Left lung (tissue), 4 donors: ENCODE measurements at regions not wholly inside any gene's neighbourhood (a gene's known extent, or its start where the extent isn't known, plus 50 kb on each side); places are given as distances from the start of the nearest gene placed in this dataset.

Experiments used
- ATAC-seq: fragments of 200-7000 bp; cut with Tn5 transposase; one replicate; pipeline ENCODE4 v1.9.1; 2020; ENCODE audit warnings: moderate library complexity
- DNase-seq, 4 donors: peaks; one replicate each; pipeline ENCODE4 v3.0.0-alpha.2; 2013 to 2020
- H3K27ac ChIP-seq, 2 donors: fragments of 200-600 bp; sonication (generic) in 1 of 2; one replicate each; pipeline versions ENCODE4 v1.5.0 to v1.8.0; 2020 to 2021
- H3K27me3 ChIP-seq, 2 donors: fragments of 200-600 bp; sonication (generic) in 1 of 2; one replicate each; pipeline versions ENCODE4 v1.5.0 to v1.8.0; 2020 to 2021
- H3K36me3 ChIP-seq, 2 donors: fragments of 200-600 bp; sonication (generic) in 1 of 2; one replicate each; pipeline versions ENCODE4 v1.5.0 to v1.8.0; 2020 to 2021
- H3K4me1 ChIP-seq, 2 donors: fragments of 200-600 bp; one replicate each; pipeline ENCODE4 v1.8.0; 2021
- H3K4me3 ChIP-seq, 2 donors: fragments of 200-600 bp; sonication (generic) in 1 of 2; one replicate each; pipeline versions ENCODE4 v1.5.0 to v1.8.0; 2020 to 2021; ENCODE audit warnings: mild to moderate bottlenecking in 1 of 2
- H3K9me3 ChIP-seq, 2 donors: fragments of 200-600 bp; sonication (generic) in 1 of 2; one replicate each; pipeline versions ENCODE4 v1.5.0 to v1.8.0; 2020 to 2021
- intact Hi-C, 2 donors: fragments of 100-400 bp; cut with DNase I; formaldehyde crosslinking; loops; one replicate each; pipeline versions ENCODE4 v1.11.2 to v1.14.2; 2022
- microRNA-seq, 2 donors: library from miRNA; unstranded; fragments of <30 nt; microRNA quantifications; one replicate each; pipeline ENCODE4, GENCODE V29; 2019
- TF ChIP-seq, protein P1 (sequence below), 2 donors: fragments of 200-600 bp; sonication (generic) in 1 of 2; IDR thresholded peaks; one replicate each; pipeline versions ENCODE4 v1.5.0 to v1.8.0; 2021; ENCODE audit warnings: antibody characterized with exemption in 2 of 2
- donor health status: DM: no; HTN: yes; CAD: no.
- donor health status: DM: no; HTN: no; CAD: no.

DNA sequence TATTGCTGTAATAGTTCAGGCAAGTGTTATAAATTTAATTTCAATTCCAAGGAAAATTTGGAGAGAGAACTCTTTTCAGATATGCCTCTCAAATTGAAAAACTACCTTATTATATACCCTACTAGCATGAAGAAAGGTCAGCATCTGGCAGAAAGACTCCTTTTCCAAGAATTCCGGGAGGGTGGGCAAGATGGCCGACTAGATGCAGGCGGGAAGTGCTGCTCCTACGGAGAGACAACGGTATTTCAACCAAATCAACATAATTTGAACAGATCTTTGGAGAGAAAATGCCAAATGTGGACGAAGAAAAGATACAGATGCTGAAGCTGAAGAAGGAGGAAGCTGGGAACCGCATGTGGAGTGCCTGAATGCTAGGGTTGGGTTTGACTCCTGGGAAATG is 53.8 kb upstream of the INTU start:
- H3K27me3 ChIP-seq, result no peaks in the 10 kb centered on the region
- no peaks in the 10 kb centered on the region for H3K36me3 ChIP-seq
- no peak overlapping the region for H3K27ac ChIP-seq
- no peak overlapping the region for H3K4me3 ChIP-seq
- intact Hi-C loops, result no loop called here
- H3K9me3 ChIP-seq, result no peaks in the 10 kb centered on the region
- no peak for DNase-seq
- H3K4me1 ChIP-seq, result no peaks in the 10 kb centered on the region
- ATAC-seq, result no peak
- TF ChIP-seq, protein P1, sequence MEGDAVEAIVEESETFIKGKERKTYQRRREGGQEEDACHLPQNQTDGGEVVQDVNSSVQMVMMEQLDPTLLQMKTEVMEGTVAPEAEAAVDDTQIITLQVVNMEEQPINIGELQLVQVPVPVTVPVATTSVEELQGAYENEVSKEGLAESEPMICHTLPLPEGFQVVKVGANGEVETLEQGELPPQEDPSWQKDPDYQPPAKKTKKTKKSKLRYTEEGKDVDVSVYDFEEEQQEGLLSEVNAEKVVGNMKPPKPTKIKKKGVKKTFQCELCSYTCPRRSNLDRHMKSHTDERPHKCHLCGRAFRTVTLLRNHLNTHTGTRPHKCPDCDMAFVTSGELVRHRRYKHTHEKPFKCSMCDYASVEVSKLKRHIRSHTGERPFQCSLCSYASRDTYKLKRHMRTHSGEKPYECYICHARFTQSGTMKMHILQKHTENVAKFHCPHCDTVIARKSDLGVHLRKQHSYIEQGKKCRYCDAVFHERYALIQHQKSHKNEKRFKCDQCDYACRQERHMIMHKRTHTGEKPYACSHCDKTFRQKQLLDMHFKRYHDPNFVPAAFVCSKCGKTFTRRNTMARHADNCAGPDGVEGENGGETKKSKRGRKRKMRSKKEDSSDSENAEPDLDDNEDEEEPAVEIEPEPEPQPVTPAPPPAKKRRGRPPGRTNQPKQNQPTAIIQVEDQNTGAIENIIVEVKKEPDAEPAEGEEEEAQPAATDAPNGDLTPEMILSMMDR (IDR thresholded peaks at IDR 0.05), result no peak

DNA sequence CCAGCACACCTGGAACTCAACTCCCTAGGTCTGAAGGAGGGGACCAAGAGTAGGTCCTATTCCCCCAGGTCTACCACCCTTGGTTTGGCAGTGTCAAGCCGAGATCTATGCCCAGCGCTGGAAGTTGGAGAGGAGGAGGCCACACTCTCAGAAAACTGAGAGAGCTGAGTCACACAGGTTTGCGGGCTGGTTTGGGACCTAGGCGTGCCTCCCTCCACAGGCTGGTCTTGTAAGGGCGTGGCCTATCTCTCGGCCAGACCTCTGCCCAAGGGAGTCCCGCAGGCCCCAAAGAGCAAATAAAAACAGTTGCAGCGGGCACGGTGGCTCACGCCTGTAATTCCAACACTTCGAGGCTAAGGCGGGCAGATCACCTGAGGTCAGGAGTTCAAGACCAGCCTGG is 52.9 kb upstream of the INTU start:
- DNase-seq (no peak), ATAC-seq (no peak)
- intact Hi-C loops, result no loop called here
- TF ChIP-seq, protein P1 (IDR thresholded peaks at IDR 0.05), result no peak
- no peaks in the 10 kb centered on the region for H3K36me3 ChIP-seq
- no peaks in the 10 kb centered on the region for H3K4me1 ChIP-seq
- H3K27me3 ChIP-seq, result no peaks in the 10 kb centered on the region
- H3K27ac ChIP-seq, result no peak overlapping the region
- no peak overlapping the region for H3K4me3 ChIP-seq
- H3K9me3 ChIP-seq, result no peaks in the 10 kb centered on the region

- Histone ChIP-seq H3K4me1 (no peaks in the 10 kb centered on the region), H3K36me3 (no peaks in the 10 kb centered on the region), H3K27me3 (no peaks in the 10 kb centered on the region), H3K9me3 (no peaks in the 10 kb centered on the region), H3K27ac (no peak overlapping the region), H3K4me3 (no peak overlapping the region)
- ATAC-seq, result no peak
- TF ChIP-seq, protein P1 (IDR thresholded peaks at IDR 0.05), result no peak
- no peak for DNase-seq
- intact Hi-C loops, result no loop called here
Measured at GRCh38 chr4:127580300-127580699, 52.5 kb upstream of the INTU start.

- no peaks in the 10 kb centered on the region for H3K4me1 ChIP-seq
- no peaks in the 10 kb centered on the region for H3K36me3 ChIP-seq
- no peaks in the 10 kb centered on the region for H3K27me3 ChIP-seq
- H3K27ac ChIP-seq, result no peak overlapping the region
- H3K9me3 ChIP-seq, result no peaks in the 10 kb centered on the region
- TF ChIP-seq, protein P1 (IDR thresholded peaks at IDR 0.05), result no peak
- ATAC-seq, result no peak
- H3K4me3 ChIP-seq, result no peak overlapping the region
- no peak for DNase-seq
- intact Hi-C loops, result no loop called here
Measured at GRCh38 chr4:127580891-127581290, 51.9 kb upstream of the INTU start.

Small RNAs in the stretch of these regions (microRNA-seq; reads per million reads assigned to microRNA genes)
- 0 reads per million in 2 donors for gene MIR2054
